Liver (tissue), 8 donors: ENCODE measurements at regions not wholly inside any gene's neighbourhood (a gene's known extent, or its start where the extent isn't known, plus 50 kb on each side); places are given as distances from the start of the nearest gene placed in this dataset.

Experiments used
- DNase-seq: peaks from one replicate; pipeline ENCODE4 v3.0.0-alpha.2; 2017; ENCODE audit warnings: low spot score
- H3K27ac ChIP-seq, 2 donors: one replicate each; pipeline ENCODE4 v1.7.0; 2013; ENCODE audit warnings: inconsistent platforms in 2 of 2, low read length in 2 of 2, control low read depth in 1 of 2, low read depth in 1 of 2, mild to moderate bottlenecking in 1 of 2
- H3K27me3 ChIP-seq, 4 donors: one replicate each; pipeline versions ENCODE4 v1.6.1 to v1.7.0; 2013; ENCODE audit warnings: low read length in 3 of 4, inconsistent platforms in 1 of 4, mild to moderate bottlenecking in 1 of 4, moderate library complexity in 1 of 4; ENCODE audit not compliant: control insufficient read depth in 4 of 4, insufficient read depth in 4 of 4
- H3K36me3 ChIP-seq, 4 donors: one replicate each; pipeline versions ENCODE4 v1.6.1 to v1.7.0; 2013; ENCODE audit warnings: low read length in 3 of 4, mild to moderate bottlenecking in 3 of 4, low read depth in 1 of 4, moderate library complexity in 1 of 4; ENCODE audit not compliant: control insufficient read depth in 4 of 4, insufficient read depth in 3 of 4
- H3K4me1 ChIP-seq, 4 donors: one replicate each; pipeline versions ENCODE4 v1.6.1 to v1.7.0; 2013; ENCODE audit warnings: low read length in 3 of 4, mild to moderate bottlenecking in 3 of 4, moderate library complexity in 1 of 4; ENCODE audit not compliant: control insufficient read depth in 4 of 4, insufficient read depth in 4 of 4
- H3K4me3 ChIP-seq, 3 donors: one replicate each; pipeline versions ENCODE4 v1.6.1 to v1.7.0; 2013; ENCODE audit warnings: low read length in 3 of 3, control low read depth in 1 of 3, low read depth in 1 of 3, mild to moderate bottlenecking in 1 of 3
- H3K9ac ChIP-seq, 2 donors: one replicate each; pipeline ENCODE4 v1.7.0; 2013; ENCODE audit warnings: low read length in 2 of 2, mild to moderate bottlenecking in 2 of 2, moderate library complexity in 2 of 2, control low read depth in 1 of 2, low read depth in 1 of 2
- H3K9me3 ChIP-seq, 4 donors: one replicate each; pipeline versions ENCODE4 v1.6.1 to v1.7.0; 2013; ENCODE audit warnings: low read length in 3 of 4; ENCODE audit not compliant: control insufficient read depth in 4 of 4
- ATF3 ChIP-seq: IDR thresholded peaks from 2 replicates; pipeline ENCODE4 v1.6.1; 2016; ENCODE audit warnings: antibody characterized with exemption
- EGR1 ChIP-seq, 2 donors: IDR thresholded peaks; 2 replicates each; pipeline ENCODE4 v1.6.1; 2016 to 2018; ENCODE audit warnings: antibody characterized with exemption in 2 of 2, low read depth in 2 of 2
- FOXA1 ChIP-seq: IDR thresholded peaks from 2 replicates; pipeline ENCODE4 v1.6.1; 2016; ENCODE audit warnings: antibody characterized with exemption
- GABPA ChIP-seq, 2 donors: IDR thresholded peaks in 1 of 2; conservative IDR thresholded peaks in 1 of 2; 2 replicates each; pipeline ENCODE4 v1.6.1; 2016; ENCODE audit warnings: antibody characterized with exemption in 2 of 2, mild to moderate bottlenecking in 1 of 2, moderate library complexity in 1 of 2
- HNF4G ChIP-seq: IDR thresholded peaks from 2 replicates; pipeline ENCODE4 v1.6.1; 2016; ENCODE audit warnings: antibody characterized with exemption
- JUND ChIP-seq, 2 donors: IDR thresholded peaks; 2 replicates each; pipeline ENCODE4 v1.6.1; 2016; ENCODE audit warnings: antibody characterized with exemption in 2 of 2
- NR2F2 ChIP-seq: IDR thresholded peaks from 2 replicates; pipeline ENCODE4 v1.6.1; 2016; ENCODE audit warnings: antibody characterized with exemption
- RAD21 ChIP-seq, 2 donors: IDR thresholded peaks; 2 replicates each; pipeline ENCODE4 v1.6.1; 2016; ENCODE audit warnings: antibody characterized with exemption in 2 of 2, mild to moderate bottlenecking in 2 of 2
- SP1 ChIP-seq: IDR thresholded peaks from 2 replicates; pipeline ENCODE4 v1.6.1; 2018; ENCODE audit warnings: antibody characterized with exemption, mild to moderate bottlenecking
- TAF1 ChIP-seq: conservative IDR thresholded peaks from 2 replicates; pipeline ENCODE4 v1.6.1; 2016; ENCODE audit warnings: antibody characterized with exemption, mild to moderate bottlenecking
- YY1 ChIP-seq: IDR thresholded peaks from 2 replicates; pipeline ENCODE4 v1.6.1; 2016; ENCODE audit warnings: antibody characterized with exemption, mild to moderate bottlenecking
- WGBS: extraction: QIAGEN DNeasy Blood & Tissue Kit; methylation state at CpG from one replicate; pipeline ENCODE4 v1.1.7; 2013; 5-methylcytosine and 5-hydroxymethylcytosine counted together
- TF ChIP-seq, protein P1 (sequence below): fragments of 150-350 bp; IDR thresholded peaks from 2 replicates; pipeline ENCODE4 v1.5.1; 2017; ENCODE audit warnings: improper control_type of control experiment, low read depth, low read length; ENCODE audit not compliant: missing input control
- TF ChIP-seq, protein P2 (sequence below): IDR thresholded peaks from 2 replicates; pipeline ENCODE4 v1.6.1; 2016; ENCODE audit warnings: antibody characterized with exemption
- TF ChIP-seq, protein P3 (sequence below): IDR thresholded peaks from 2 replicates; pipeline ENCODE4 v1.6.1; 2016; ENCODE audit warnings: antibody characterized with exemption, mild to moderate bottlenecking
- donor health status: healthy.
- donor health status: healthy.
- donor health status: healthy.
- donor health status: healthy.
- donor health status: healthy.

- TF ChIP-seq, protein P1, sequence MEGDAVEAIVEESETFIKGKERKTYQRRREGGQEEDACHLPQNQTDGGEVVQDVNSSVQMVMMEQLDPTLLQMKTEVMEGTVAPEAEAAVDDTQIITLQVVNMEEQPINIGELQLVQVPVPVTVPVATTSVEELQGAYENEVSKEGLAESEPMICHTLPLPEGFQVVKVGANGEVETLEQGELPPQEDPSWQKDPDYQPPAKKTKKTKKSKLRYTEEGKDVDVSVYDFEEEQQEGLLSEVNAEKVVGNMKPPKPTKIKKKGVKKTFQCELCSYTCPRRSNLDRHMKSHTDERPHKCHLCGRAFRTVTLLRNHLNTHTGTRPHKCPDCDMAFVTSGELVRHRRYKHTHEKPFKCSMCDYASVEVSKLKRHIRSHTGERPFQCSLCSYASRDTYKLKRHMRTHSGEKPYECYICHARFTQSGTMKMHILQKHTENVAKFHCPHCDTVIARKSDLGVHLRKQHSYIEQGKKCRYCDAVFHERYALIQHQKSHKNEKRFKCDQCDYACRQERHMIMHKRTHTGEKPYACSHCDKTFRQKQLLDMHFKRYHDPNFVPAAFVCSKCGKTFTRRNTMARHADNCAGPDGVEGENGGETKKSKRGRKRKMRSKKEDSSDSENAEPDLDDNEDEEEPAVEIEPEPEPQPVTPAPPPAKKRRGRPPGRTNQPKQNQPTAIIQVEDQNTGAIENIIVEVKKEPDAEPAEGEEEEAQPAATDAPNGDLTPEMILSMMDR: no peak
- TF ChIP-seq, protein P2, sequence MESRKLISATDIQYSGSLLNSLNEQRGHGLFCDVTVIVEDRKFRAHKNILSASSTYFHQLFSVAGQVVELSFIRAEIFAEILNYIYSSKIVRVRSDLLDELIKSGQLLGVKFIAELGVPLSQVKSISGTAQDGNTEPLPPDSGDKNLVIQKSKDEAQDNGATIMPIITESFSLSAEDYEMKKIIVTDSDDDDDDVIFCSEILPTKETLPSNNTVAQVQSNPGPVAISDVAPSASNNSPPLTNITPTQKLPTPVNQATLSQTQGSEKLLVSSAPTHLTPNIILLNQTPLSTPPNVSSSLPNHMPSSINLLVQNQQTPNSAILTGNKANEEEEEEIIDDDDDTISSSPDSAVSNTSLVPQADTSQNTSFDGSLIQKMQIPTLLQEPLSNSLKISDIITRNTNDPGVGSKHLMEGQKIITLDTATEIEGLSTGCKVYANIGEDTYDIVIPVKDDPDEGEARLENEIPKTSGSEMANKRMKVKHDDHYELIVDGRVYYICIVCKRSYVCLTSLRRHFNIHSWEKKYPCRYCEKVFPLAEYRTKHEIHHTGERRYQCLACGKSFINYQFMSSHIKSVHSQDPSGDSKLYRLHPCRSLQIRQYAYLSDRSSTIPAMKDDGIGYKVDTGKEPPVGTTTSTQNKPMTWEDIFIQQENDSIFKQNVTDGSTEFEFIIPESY: no peak
- TF ChIP-seq FOXA1: no peak
- no peak for TF ChIP-seq ATF3
- TF ChIP-seq YY1: no peak
- TF ChIP-seq TAF1: no peak
- TF ChIP-seq NR2F2: no peak
- TF ChIP-seq JUND (IDR thresholded peaks at IDR 0.05): no peak
- TF ChIP-seq EGR1 (IDR thresholded peaks at IDR 0.05; ENCODE audit: low read depth in 2 of 2): no peak
- TF ChIP-seq SP1: no peak
- Histone ChIP-seq H3K36me3 (no peaks in the 10 kb centered on the region), H3K9ac (no peak overlapping the region), H3K9me3 (no peaks in the 10 kb centered on the region), H3K4me1 (no peaks in the 10 kb centered on the region), H3K27me3 (no peaks in the 10 kb centered on the region), H3K4me3 (no peak overlapping the region), H3K27ac (no peak overlapping the region)
- DNase-seq: no peak
- WGBS: 97% methylated on average over 2 of the region's 2 CpGs
These were observed 508.8 kb downstream of the PSAT1 start for GRCh38 chr9:78805771-78806170.

DNA sequence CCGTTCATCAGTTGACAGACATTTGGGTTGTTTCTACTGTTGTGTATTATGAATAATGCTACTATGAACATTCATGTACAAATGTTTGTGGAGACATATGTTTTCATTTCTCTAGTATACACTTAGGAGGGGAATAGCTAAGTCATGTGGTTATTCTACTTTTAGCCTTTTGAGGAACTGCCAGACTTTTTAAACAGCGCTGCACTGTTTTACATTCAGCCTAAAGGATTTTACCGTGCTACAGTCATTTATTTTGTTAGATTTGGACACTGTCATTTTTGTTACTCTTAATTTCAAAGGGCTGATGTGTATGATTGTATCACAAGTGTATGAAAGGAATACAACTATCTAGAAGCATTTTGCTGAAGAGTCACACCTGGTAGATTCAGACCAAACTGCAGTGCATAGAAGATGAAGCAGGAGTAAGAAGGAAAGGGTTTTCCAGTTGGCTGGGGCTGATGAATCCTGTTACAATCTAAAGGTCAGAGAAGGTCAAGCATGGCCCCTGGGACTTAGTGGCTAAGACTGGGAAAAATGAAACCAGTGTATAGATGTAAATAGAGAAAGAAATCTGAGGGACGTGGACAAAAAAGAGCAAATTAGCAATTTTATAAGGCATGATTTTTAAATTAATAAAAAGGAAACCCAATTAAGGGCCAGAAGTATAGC, 509.7 kb downstream of the PSAT1 start:
- no peak overlapping the region for H3K9ac ChIP-seq
- no peaks in the 10 kb centered on the region for H3K4me1 ChIP-seq
- WGBS: 81% methylated on average over 4 of the region's 4 CpGs
- H3K9me3 ChIP-seq: no peaks in the 10 kb centered on the region
- TF ChIP-seq ATF3 (no peak), SP1 (no peak), GABPA (IDR thresholded peaks at IDR 0.05 in 1 of 2, conservative IDR thresholded peaks at IDR 0.05 in 1 of 2) (no peak), RAD21 (IDR thresholded peaks at IDR 0.05) (no peak), HNF4G (no peak), TAF1 (no peak), YY1 (no peak)
- TF ChIP-seq, protein P3, sequence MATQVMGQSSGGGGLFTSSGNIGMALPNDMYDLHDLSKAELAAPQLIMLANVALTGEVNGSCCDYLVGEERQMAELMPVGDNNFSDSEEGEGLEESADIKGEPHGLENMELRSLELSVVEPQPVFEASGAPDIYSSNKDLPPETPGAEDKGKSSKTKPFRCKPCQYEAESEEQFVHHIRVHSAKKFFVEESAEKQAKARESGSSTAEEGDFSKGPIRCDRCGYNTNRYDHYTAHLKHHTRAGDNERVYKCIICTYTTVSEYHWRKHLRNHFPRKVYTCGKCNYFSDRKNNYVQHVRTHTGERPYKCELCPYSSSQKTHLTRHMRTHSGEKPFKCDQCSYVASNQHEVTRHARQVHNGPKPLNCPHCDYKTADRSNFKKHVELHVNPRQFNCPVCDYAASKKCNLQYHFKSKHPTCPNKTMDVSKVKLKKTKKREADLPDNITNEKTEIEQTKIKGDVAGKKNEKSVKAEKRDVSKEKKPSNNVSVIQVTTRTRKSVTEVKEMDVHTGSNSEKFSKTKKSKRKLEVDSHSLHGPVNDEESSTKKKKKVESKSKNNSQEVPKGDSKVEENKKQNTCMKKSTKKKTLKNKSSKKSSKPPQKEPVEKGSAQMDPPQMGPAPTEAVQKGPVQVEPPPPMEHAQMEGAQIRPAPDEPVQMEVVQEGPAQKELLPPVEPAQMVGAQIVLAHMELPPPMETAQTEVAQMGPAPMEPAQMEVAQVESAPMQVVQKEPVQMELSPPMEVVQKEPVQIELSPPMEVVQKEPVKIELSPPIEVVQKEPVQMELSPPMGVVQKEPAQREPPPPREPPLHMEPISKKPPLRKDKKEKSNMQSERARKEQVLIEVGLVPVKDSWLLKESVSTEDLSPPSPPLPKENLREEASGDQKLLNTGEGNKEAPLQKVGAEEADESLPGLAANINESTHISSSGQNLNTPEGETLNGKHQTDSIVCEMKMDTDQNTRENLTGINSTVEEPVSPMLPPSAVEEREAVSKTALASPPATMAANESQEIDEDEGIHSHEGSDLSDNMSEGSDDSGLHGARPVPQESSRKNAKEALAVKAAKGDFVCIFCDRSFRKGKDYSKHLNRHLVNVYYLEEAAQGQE: no peak
- TF ChIP-seq, protein P1: no peak
- no peak overlapping the region for H3K4me3 ChIP-seq
- DNase-seq: no peak
- no peak overlapping the region for H3K27ac ChIP-seq
- no peaks in the 10 kb centered on the region for H3K27me3 ChIP-seq
- H3K36me3 ChIP-seq: no peaks in the 10 kb centered on the region
